CD1c-positive myeloid dendritic cell (primary cell): ENCODE measurements at regions not wholly inside any gene's neighbourhood (a gene's known extent, or its start where the extent isn't known, plus 50 kb on each side); places are given as distances from the start of the nearest gene placed in this dataset.

Experiments
- DNase-seq: peaks from one replicate; pipeline ENCODE4 v3.0.0-alpha.2; 2016; ENCODE audit errors: extremely low spot score

- DNase-seq = no peak
Measured at GRCh38 chr21:35268817-35269216, 219.7 kb upstream of the RUNX1 start.

GRCh38 chr21:35268261-35268660 lies 219.2 kb upstream of the RUNX1 start:
- DNase-seq = no peak

- no peak for DNase-seq
Measured at GRCh38 chr21:35266546-35266945, 217.4 kb upstream of the RUNX1 start.

- peak; percentile 16 for DNase-seq
Measured at GRCh38 chr21:35265170-35265877, 216.2 kb upstream of the RUNX1 start.

- DNase-seq = no peak
Measured at GRCh38 chr21:35259457-35259856, 210.4 kb upstream of the RUNX1 start.

GRCh38 chr21:35258521-35258920 lies 209.4 kb upstream of the RUNX1 start:
- DNase-seq = no peak

- no peak for DNase-seq
Measured at GRCh38 chr21:35257413-35257812, 208.3 kb upstream of the RUNX1 start.

- DNase-seq = no peak
Measured at GRCh38 chr21:35256468-35256988, 207.4 kb upstream of the RUNX1 start.

- DNase-seq = no peak
Measured at GRCh38 chr21:35254765-35255138, 205.7 kb upstream of the RUNX1 start.

- DNase-seq = no peak
Measured at GRCh38 chr21:35254006-35254764, 205.1 kb upstream of the RUNX1 start.

- DNase-seq = no peak
Measured at GRCh38 chr21:35252831-35253230, 203.7 kb upstream of the RUNX1 start.

GRCh38 chr21:35249636-35250035 lies 200.5 kb upstream of the RUNX1 start:
- DNase-seq = no peak

- DNase-seq = no peak
Measured at GRCh38 chr21:35245879-35246278, 196.8 kb upstream of the RUNX1 start.

GRCh38 chr21:35244514-35244913 lies 195.4 kb upstream of the RUNX1 start:
- no peak for DNase-seq

GRCh38 chr21:35243171-35243570 lies 194.1 kb upstream of the RUNX1 start:
- DNase-seq = no peak

- no peak for DNase-seq
Measured at GRCh38 chr21:35239811-35240219, 190.7 kb upstream of the RUNX1 start.

GRCh38 chr21:35238119-35238518 lies 189.0 kb upstream of the RUNX1 start:
- no peak for DNase-seq

- DNase-seq = no peak
Measured at GRCh38 chr21:35237287-35237686, 188.2 kb upstream of the RUNX1 start.

GRCh38 chr21:35236090-35236489 lies 187.0 kb upstream of the RUNX1 start:
- peak; percentile 64 for DNase-seq

- no peak for DNase-seq
Measured at GRCh38 chr21:35234725-35235124, 185.6 kb upstream of the RUNX1 start.

GRCh38 chr21:35233756-35234155 lies 184.7 kb upstream of the RUNX1 start:
- no peak for DNase-seq

- no peak for DNase-seq
Measured at GRCh38 chr21:35232545-35233176, 183.6 kb upstream of the RUNX1 start.

GRCh38 chr21:35231090-35231489 lies 182.0 kb upstream of the RUNX1 start:
- DNase-seq = no peak
